Retinal pigment epithelial cell (primary cell): ENCODE measurements at regions not wholly inside any gene's neighbourhood (a gene's known extent, or its start where the extent isn't known, plus 50 kb on each side); places are given as distances from the start of the nearest gene placed in this dataset.
A peak's percentile ranks its signal among the peaks of the same experiment; 100 is the strongest.

ENCODE experiments used
- DNase-seq: peaks from one replicate; pipeline ENCODE4 v3.0.0-alpha.2; 2010; ENCODE audit warnings: low read depth
- H3K4me3 ChIP-seq: 2 replicates; pipeline ENCODE4 v1.5.1; 2011; ENCODE audit warnings: mild to moderate bottlenecking, low read length, control low read depth, moderate library complexity
- TF ChIP-seq, protein P1 (sequence below): conservative IDR thresholded peaks from 2 replicates; pipeline ENCODE4 v1.5.1; 2011; ENCODE audit warnings: low read depth, low read length, control low read depth, inconsistent platforms

- TF ChIP-seq, protein P1, sequence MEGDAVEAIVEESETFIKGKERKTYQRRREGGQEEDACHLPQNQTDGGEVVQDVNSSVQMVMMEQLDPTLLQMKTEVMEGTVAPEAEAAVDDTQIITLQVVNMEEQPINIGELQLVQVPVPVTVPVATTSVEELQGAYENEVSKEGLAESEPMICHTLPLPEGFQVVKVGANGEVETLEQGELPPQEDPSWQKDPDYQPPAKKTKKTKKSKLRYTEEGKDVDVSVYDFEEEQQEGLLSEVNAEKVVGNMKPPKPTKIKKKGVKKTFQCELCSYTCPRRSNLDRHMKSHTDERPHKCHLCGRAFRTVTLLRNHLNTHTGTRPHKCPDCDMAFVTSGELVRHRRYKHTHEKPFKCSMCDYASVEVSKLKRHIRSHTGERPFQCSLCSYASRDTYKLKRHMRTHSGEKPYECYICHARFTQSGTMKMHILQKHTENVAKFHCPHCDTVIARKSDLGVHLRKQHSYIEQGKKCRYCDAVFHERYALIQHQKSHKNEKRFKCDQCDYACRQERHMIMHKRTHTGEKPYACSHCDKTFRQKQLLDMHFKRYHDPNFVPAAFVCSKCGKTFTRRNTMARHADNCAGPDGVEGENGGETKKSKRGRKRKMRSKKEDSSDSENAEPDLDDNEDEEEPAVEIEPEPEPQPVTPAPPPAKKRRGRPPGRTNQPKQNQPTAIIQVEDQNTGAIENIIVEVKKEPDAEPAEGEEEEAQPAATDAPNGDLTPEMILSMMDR, result no peak
- DNase-seq, result peak; percentile 74
- no peak overlapping the region for H3K4me3 ChIP-seq
Observed at GRCh38 chr18:69257861-69258458, 142.7 kb upstream of the DOK6 start.

GRCh38 chr18:69259282-69259681 is 141.4 kb upstream of the DOK6 start:
- DNase-seq, result no peak
- no peak overlapping the region for H3K4me3 ChIP-seq
- TF ChIP-seq, protein P1, result no peak

DNA sequence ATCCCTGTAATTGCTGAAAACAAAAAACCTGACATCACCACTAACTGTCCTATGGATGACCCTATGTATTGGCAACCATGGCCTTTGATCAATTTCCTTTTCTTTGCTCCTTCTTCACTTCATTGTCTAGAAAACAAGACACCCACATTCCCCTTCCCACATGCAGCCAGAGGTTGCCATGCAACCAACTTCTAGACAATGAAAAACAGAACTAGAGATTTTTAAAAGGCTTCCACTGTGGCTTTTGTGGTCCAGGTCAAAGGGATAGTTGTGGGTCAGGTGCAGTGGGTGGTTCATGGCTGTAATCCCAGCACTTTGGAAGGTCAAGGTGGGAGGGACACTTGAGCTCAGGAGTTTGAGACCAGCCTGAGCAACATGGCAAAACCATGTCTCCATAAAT is 139.3 kb upstream of the DOK6 start:
- no peak for DNase-seq
- no peak overlapping the region for H3K4me3 ChIP-seq
- TF ChIP-seq, protein P1, result no peak

DNA sequence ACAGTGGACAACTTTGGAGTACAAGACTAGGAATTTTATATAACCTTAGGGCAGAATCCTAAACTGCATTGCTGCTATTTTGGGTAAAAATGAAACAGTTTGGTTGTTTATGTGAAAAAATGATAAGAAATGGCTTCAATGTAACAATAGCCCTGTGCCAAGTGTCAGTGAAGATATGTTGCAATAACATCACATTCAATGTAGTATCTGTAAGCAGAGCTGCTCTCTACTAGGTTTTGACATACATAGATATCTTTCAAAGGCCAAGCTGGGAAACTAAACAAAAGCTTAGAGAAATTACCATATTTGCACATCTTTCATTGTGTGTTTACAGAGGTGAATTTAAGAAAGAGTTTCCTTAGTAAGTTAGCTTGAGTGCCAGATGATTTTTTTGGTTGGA is 135.0 kb upstream of the DOK6 start:
- no peak for DNase-seq
- no peak overlapping the region for H3K4me3 ChIP-seq
- TF ChIP-seq, protein P1, result no peak

- DNase-seq, result no peak
- H3K4me3 ChIP-seq, result no peak overlapping the region
- TF ChIP-seq, protein P1, result no peak
Observed at GRCh38 chr18:69267895-69268294, 132.8 kb upstream of the DOK6 start.

DNA sequence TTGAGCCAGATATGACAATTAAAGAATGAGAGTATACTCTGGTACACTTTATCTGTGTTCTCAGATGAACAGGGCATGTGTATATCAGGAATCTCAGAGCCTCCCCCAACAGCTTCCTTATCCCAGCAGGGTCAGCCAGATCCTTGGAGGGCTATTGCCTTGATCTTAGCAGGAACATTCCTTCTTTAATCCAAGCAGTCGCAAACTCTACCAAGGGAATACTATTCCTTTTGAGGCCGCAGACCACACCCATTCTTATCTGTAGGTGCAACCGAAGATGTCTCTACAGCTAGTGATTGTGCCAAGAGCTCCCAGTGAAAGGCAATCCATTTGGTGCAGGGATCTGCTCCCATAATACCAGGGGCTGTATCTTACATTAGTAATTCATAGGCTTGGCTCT is 118.3 kb upstream of the DOK6 start:
- TF ChIP-seq, protein P1, result no peak
- no peak for DNase-seq

DNA sequence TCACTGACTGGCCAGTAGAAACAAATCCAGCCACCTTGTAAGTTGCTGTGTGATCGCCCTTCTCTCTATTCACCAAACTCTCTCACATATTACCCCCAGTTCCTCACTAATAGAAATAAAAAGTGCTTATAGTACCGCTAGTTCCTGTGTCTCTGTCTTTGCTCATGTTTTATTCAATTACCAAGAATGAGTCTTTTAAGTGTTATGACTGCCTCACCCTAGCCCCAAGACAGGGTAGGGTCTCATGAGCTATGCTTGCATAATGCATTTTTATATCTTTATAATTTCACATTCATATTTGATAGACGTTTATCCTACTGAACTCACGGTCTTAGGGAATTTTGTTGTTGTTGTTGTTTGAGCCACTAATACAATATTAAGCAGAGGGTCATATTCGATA is 109.6 kb upstream of the DOK6 start:
- TF ChIP-seq, protein P1, result no peak
- no peak for DNase-seq
- H3K4me3 ChIP-seq, result no peak overlapping the region

More for the DNA sequence above, 118.3 kb upstream of the DOK6 start:
- H3K4me3 ChIP-seq, result no peak overlapping the region
